SU-DHL-6 (cell line): ENCODE measurements at regions not wholly inside any gene's neighbourhood (a gene's known extent, or its start where the extent isn't known, plus 50 kb on each side); places are given as distances from the start of the nearest gene placed in this dataset.

Experiments
- EZH2phosphoT487 ChIP-seq: fragments of 200-600 bp; sonication (generic), shearing (Covaris generic); conservative IDR thresholded peaks from 2 replicates; pipeline ENCODE4 v1.6.1; 2018; ENCODE audit warnings: mild to moderate bottlenecking, antibody characterized with exemption, low read length, moderate library complexity, mixed read lengths
- TF ChIP-seq, protein P1 (sequence below): fragments of 200-600 bp; sonication (generic); IDR thresholded peaks from one replicate; pipeline ENCODE4 v1.5.1; 2017; ENCODE audit warnings: antibody characterized with exemption, mild to moderate bottlenecking, low read length, moderate library complexity; ENCODE audit not compliant: insufficient read depth, poor library complexity, severe bottlenecking

DNA sequence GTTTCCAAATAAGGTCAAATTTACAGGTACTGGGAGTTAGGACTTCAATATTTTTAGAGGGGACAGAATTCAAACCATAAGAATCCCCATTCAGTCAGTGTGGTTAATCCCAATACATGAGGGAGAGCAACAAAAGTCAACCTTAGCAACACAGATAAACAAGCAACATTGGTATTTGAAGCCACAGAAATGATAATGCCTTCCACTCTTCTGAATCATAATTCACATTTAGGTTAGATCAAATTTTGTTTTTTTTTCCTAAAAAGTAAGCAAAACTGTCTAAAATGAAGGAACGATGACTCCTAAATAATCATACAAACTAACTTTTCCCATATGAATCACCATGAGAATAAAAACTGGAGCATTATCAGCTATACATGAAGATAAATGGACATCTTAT is 246.0 kb upstream of the TENT5A start:
- TF ChIP-seq, protein P1, sequence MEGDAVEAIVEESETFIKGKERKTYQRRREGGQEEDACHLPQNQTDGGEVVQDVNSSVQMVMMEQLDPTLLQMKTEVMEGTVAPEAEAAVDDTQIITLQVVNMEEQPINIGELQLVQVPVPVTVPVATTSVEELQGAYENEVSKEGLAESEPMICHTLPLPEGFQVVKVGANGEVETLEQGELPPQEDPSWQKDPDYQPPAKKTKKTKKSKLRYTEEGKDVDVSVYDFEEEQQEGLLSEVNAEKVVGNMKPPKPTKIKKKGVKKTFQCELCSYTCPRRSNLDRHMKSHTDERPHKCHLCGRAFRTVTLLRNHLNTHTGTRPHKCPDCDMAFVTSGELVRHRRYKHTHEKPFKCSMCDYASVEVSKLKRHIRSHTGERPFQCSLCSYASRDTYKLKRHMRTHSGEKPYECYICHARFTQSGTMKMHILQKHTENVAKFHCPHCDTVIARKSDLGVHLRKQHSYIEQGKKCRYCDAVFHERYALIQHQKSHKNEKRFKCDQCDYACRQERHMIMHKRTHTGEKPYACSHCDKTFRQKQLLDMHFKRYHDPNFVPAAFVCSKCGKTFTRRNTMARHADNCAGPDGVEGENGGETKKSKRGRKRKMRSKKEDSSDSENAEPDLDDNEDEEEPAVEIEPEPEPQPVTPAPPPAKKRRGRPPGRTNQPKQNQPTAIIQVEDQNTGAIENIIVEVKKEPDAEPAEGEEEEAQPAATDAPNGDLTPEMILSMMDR = no peak
- no peak for TF ChIP-seq EZH2phosphoT487
